ENCODE measurements at regions not wholly inside any gene's neighbourhood (a gene's known extent, or its start where the extent isn't known, plus 50 kb on each side); places are given as distances from the start of the nearest gene placed in this dataset.

GRCh38 chr6:97666889-97667288 is 383.9 kb upstream of the MMS22L start:
- no peak overlapping the region for H3K4me3 Mint-ChIP-seq (ENCODE audit: unreplicated experiment)
- no peaks in the 10 kb centered on the region for H3K36me3 Mint-ChIP-seq (ENCODE audit: unreplicated experiment)
- no peaks in the 10 kb centered on the region for H3K9me3 Mint-ChIP-seq (ENCODE audit: unreplicated experiment)
- no peak overlapping the region for H3K27ac Mint-ChIP-seq (ENCODE audit: unreplicated experiment)
- no peak for DNase-seq
- peaks cover 8% of the 10 kb centered on the region for H3K4me1 Mint-ChIP-seq (ENCODE audit: low read depth, unreplicated experiment)
- no peaks in the 10 kb centered on the region for H3K27me3 Mint-ChIP-seq (ENCODE audit: unreplicated experiment)
- TF ChIP-seq CTCF (IDR thresholded peaks at IDR 0.05; ENCODE audit: partially characterized antibody, unreplicated experiment), result no peak

- no peak for TF ChIP-seq CTCF (IDR thresholded peaks at IDR 0.05; ENCODE audit: partially characterized antibody, unreplicated experiment)
- Mint-ChIP-seq H3K4me3 (ENCODE audit: unreplicated experiment) (no peak overlapping the region), H3K4me1 (ENCODE audit: low read depth, unreplicated experiment) (peaks cover 17% of the 10 kb centered on the region), H3K27me3 (ENCODE audit: unreplicated experiment) (no peaks in the 10 kb centered on the region), H3K9me3 (ENCODE audit: unreplicated experiment) (peaks cover 2% of the 10 kb centered on the region), H3K36me3 (ENCODE audit: unreplicated experiment) (no peaks in the 10 kb centered on the region), H3K27ac (ENCODE audit: unreplicated experiment) (no peak overlapping the region)
- peak; percentile 25 for DNase-seq
Measured at GRCh38 chr6:97668716-97669115, 385.7 kb upstream of the MMS22L start.

- peak; percentile 77 for DNase-seq
- Mint-ChIP-seq H3K27me3 (ENCODE audit: unreplicated experiment) (no peaks in the 10 kb centered on the region), H3K9me3 (ENCODE audit: unreplicated experiment) (peaks cover 2% of the 10 kb centered on the region), H3K4me1 (ENCODE audit: low read depth, unreplicated experiment) (peaks cover 17% of the 10 kb centered on the region), H3K27ac (ENCODE audit: unreplicated experiment) (no peak overlapping the region), H3K36me3 (ENCODE audit: unreplicated experiment) (no peaks in the 10 kb centered on the region), H3K4me3 (ENCODE audit: unreplicated experiment) (no peak overlapping the region)
- no peak for TF ChIP-seq CTCF (IDR thresholded peaks at IDR 0.05; ENCODE audit: partially characterized antibody, unreplicated experiment)
Measured at GRCh38 chr6:97669191-97670031, 386.4 kb upstream of the MMS22L start.

- no peak for TF ChIP-seq CTCF (IDR thresholded peaks at IDR 0.05; ENCODE audit: partially characterized antibody, unreplicated experiment)
- Mint-ChIP-seq H3K4me1 (ENCODE audit: low read depth, unreplicated experiment) (peaks cover 13% of the 10 kb centered on the region), H3K27me3 (ENCODE audit: unreplicated experiment) (no peaks in the 10 kb centered on the region), H3K36me3 (ENCODE audit: unreplicated experiment) (no peaks in the 10 kb centered on the region), H3K27ac (ENCODE audit: unreplicated experiment) (no peak overlapping the region), H3K4me3 (ENCODE audit: unreplicated experiment) (no peak overlapping the region), H3K9me3 (ENCODE audit: unreplicated experiment) (peaks cover 2% of the 10 kb centered on the region)
- DNase-seq, result no peak
Measured at GRCh38 chr6:97674802-97675201, 391.8 kb upstream of the MMS22L start.

GRCh38 chr6:97677626-97678025 is 394.6 kb upstream of the MMS22L start:
- H3K4me3 Mint-ChIP-seq (ENCODE audit: unreplicated experiment), result no peak overlapping the region
- no peak overlapping the region for H3K27ac Mint-ChIP-seq (ENCODE audit: unreplicated experiment)
- no peaks in the 10 kb centered on the region for H3K36me3 Mint-ChIP-seq (ENCODE audit: unreplicated experiment)
- no peak for TF ChIP-seq CTCF (IDR thresholded peaks at IDR 0.05; ENCODE audit: partially characterized antibody, unreplicated experiment)
- peaks cover 1% of the 10 kb centered on the region for H3K4me1 Mint-ChIP-seq (ENCODE audit: low read depth, unreplicated experiment)
- peaks cover 2% of the 10 kb centered on the region for H3K27me3 Mint-ChIP-seq (ENCODE audit: unreplicated experiment)
- H3K9me3 Mint-ChIP-seq (ENCODE audit: unreplicated experiment), result peaks cover 1% of the 10 kb centered on the region
- no peak for DNase-seq

Measured in glutamatergic neuron (in vitro differentiated cells).